Lower leg skin (tissue), 3 donors: ENCODE measurements at regions not wholly inside any gene's neighbourhood (a gene's known extent, or its start where the extent isn't known, plus 50 kb on each side); places are given as distances from the start of the nearest gene placed in this dataset.

ENCODE experiments used
- POLR2A ChIP-seq, 2 donors: fragments of 450-650 bp; IDR thresholded peaks; one replicate each; pipeline ENCODE4 v1.6.1; 2016 to 2017; ENCODE audit warnings: antibody characterized with exemption in 2 of 2, mild to moderate bottlenecking in 1 of 2, moderate library complexity in 1 of 2
- TF ChIP-seq, protein P1 (sequence below), 3 donors: fragments of 450-650 bp; IDR thresholded peaks; one replicate each; pipeline ENCODE4 v1.5.1; 2016; ENCODE audit warnings: antibody characterized with exemption in 3 of 3, mild to moderate bottlenecking in 3 of 3, moderate library complexity in 2 of 3

GRCh38 chr16:9508328-9508936 is 417.0 kb downstream of the HAPSTR1 start:
- TF ChIP-seq, protein P1, sequence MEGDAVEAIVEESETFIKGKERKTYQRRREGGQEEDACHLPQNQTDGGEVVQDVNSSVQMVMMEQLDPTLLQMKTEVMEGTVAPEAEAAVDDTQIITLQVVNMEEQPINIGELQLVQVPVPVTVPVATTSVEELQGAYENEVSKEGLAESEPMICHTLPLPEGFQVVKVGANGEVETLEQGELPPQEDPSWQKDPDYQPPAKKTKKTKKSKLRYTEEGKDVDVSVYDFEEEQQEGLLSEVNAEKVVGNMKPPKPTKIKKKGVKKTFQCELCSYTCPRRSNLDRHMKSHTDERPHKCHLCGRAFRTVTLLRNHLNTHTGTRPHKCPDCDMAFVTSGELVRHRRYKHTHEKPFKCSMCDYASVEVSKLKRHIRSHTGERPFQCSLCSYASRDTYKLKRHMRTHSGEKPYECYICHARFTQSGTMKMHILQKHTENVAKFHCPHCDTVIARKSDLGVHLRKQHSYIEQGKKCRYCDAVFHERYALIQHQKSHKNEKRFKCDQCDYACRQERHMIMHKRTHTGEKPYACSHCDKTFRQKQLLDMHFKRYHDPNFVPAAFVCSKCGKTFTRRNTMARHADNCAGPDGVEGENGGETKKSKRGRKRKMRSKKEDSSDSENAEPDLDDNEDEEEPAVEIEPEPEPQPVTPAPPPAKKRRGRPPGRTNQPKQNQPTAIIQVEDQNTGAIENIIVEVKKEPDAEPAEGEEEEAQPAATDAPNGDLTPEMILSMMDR (IDR thresholded peaks at IDR 0.05) = no peak
- no peak for TF ChIP-seq POLR2A (IDR thresholded peaks at IDR 0.05)
